MCF 10A (cell line): ENCODE measurements at regions not wholly inside any gene's neighbourhood (a gene's known extent, or its start where the extent isn't known, plus 50 kb on each side); places are given as distances from the start of the nearest gene placed in this dataset.
"Not testable (repeated sequence)": the region's sequence is repeated elsewhere in the genome, so short reads cannot be mapped to it uniquely, and the experiment has no call there.

Experiments
- BruUV-seq: library from RNA; stranded (reverse); fragments of 400-500 nt; replicated peaks from 2 replicates; lab custom pipeline; 2021; lab: Mats Ljungman, UMichigan
- CTCF ChIA-PET: fragments of 300-600 bp; sonication (Branson Sonifier 250); formaldehyde crosslinking; extraction: SDS; loops from one replicate; lab custom pipeline; 2021; ENCODE audit warnings: antibody characterized with exemption, inconsistent platforms; lab: Yijun Ruan, JAX
- POLR2A ChIA-PET: fragments of 300-600, 350-650 bp; sonication (Branson Sonifier 250); formaldehyde crosslinking; extraction: SDS; loops from one replicate; lab custom pipeline; 2020; ENCODE audit warnings: antibody characterized with exemption, inconsistent platforms; lab: Yijun Ruan, JAX
- DNase-seq: peaks from one replicate; pipeline ENCODE4 v3.0.0-alpha.2; 2018; ENCODE audit not compliant: unreplicated experiment
- H3K27ac Mint-ChIP-seq: one replicate; pipeline ENCODE4 v1.8.0; 2022; ENCODE audit warnings: mild to moderate bottlenecking, low read depth, mixed read lengths; ENCODE audit not compliant: unreplicated experiment
- H3K27me3 Mint-ChIP-seq: one replicate; pipeline ENCODE4 v1.8.0; 2022; ENCODE audit warnings: mixed read lengths; ENCODE audit not compliant: insufficient read depth, unreplicated experiment
- H3K36me3 Mint-ChIP-seq: one replicate; pipeline ENCODE4 v1.8.0; 2022; ENCODE audit warnings: mild to moderate bottlenecking, moderate library complexity, mixed read lengths; ENCODE audit not compliant: insufficient read depth, unreplicated experiment
- H3K4me1 Mint-ChIP-seq: one replicate; pipeline ENCODE4 v1.8.0; 2022; ENCODE audit warnings: mixed read lengths; ENCODE audit not compliant: insufficient read depth, unreplicated experiment
- H3K4me3 Mint-ChIP-seq: one replicate; pipeline ENCODE4 v1.8.0; 2022; ENCODE audit warnings: mild to moderate bottlenecking, moderate library complexity, mixed read lengths; ENCODE audit not compliant: unreplicated experiment
- H3K9me3 Mint-ChIP-seq: one replicate; pipeline ENCODE4 v1.8.0; 2022; ENCODE audit warnings: mixed read lengths; ENCODE audit not compliant: unreplicated experiment
- intact Hi-C: fragments of 100-400 bp; cut with micrococcal nuclease; formaldehyde crosslinking; loops from 2 replicates; pipeline ENCODE4 v1.14.1; 2022
- TF ChIP-seq, protein P1 (sequence below): fragments of 200-600 bp; IDR thresholded peaks from one replicate; pipeline ENCODE4 v1.8.0; 2022; ENCODE audit warnings: antibody characterized with exemption, mild to moderate bottlenecking; ENCODE audit not compliant: unreplicated experiment

DNA sequence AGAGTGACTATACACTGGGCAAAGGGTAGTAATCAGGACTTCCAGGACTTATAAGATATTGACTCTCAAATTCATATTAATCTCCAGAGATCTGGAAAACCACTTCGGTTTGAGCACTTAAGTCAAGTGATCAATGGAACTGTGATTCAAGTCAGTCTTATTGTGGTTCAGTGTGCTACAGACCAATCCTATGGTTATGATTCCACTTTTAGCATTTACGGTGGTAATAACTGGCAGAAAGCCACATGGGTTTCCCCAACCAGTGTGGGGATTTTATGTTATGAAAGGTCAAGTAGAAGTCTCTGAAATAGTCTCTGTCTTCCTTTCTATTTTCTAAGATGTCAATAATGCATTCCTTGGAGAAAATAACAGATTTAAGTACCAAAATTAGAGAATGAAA lies 151.3 kb upstream of the NEGR1 start:
- ChIA-PET CTCF (no interaction called here), POLR2A (no interaction called here)
- no peak overlapping the region for H3K4me3 Mint-ChIP-seq
- DNase-seq: no peak
- no peak overlapping the region for H3K27ac Mint-ChIP-seq
- TF ChIP-seq, protein P1, sequence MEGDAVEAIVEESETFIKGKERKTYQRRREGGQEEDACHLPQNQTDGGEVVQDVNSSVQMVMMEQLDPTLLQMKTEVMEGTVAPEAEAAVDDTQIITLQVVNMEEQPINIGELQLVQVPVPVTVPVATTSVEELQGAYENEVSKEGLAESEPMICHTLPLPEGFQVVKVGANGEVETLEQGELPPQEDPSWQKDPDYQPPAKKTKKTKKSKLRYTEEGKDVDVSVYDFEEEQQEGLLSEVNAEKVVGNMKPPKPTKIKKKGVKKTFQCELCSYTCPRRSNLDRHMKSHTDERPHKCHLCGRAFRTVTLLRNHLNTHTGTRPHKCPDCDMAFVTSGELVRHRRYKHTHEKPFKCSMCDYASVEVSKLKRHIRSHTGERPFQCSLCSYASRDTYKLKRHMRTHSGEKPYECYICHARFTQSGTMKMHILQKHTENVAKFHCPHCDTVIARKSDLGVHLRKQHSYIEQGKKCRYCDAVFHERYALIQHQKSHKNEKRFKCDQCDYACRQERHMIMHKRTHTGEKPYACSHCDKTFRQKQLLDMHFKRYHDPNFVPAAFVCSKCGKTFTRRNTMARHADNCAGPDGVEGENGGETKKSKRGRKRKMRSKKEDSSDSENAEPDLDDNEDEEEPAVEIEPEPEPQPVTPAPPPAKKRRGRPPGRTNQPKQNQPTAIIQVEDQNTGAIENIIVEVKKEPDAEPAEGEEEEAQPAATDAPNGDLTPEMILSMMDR: no peak
- H3K27me3 Mint-ChIP-seq: no peaks in the 10 kb centered on the region
- H3K9me3 Mint-ChIP-seq: no peaks in the 10 kb centered on the region
- peaks cover 17% of the 10 kb centered on the region for H3K4me1 Mint-ChIP-seq
- H3K36me3 Mint-ChIP-seq: peaks cover 6% of the 10 kb centered on the region
- intact Hi-C loops: no loop called here
- no TSS peak for BruUV-seq

- peaks cover 6% of the 10 kb centered on the region for H3K36me3 Mint-ChIP-seq
- TF ChIP-seq, protein P1: no peak
- no peak overlapping the region for H3K27ac Mint-ChIP-seq
- no TSS peak for BruUV-seq
- no peaks in the 10 kb centered on the region for H3K27me3 Mint-ChIP-seq
- POLR2A ChIA-PET: no interaction called here
- no peak overlapping the region for H3K4me3 Mint-ChIP-seq
- peaks cover 5% of the 10 kb centered on the region for H3K9me3 Mint-ChIP-seq
- CTCF ChIA-PET: no interaction called here
- DNase-seq: no peak
- intact Hi-C loops: no loop called here
- peaks cover 9% of the 10 kb centered on the region for H3K4me1 Mint-ChIP-seq
Measured at GRCh38 chr1:72432645-72433267, 150.4 kb upstream of the NEGR1 start.

GRCh38 chr1:72431810-72432209 lies 149.5 kb upstream of the NEGR1 start:
- no peaks in the 10 kb centered on the region for H3K27me3 Mint-ChIP-seq
- ChIA-PET POLR2A (no interaction called here), CTCF (interaction anchor here (1.0 kb wide), 1 partner anchor 44 kb away, joined by 4 read pairs; no protein-coding TSS in a partner anchor)
- H3K9me3 Mint-ChIP-seq: peaks cover 7% of the 10 kb centered on the region
- intact Hi-C loops: no loop called here
- H3K4me1 Mint-ChIP-seq: peaks cover 9% of the 10 kb centered on the region
- no peak overlapping the region for H3K27ac Mint-ChIP-seq
- DNase-seq: no peak
- H3K36me3 Mint-ChIP-seq: peaks cover 6% of the 10 kb centered on the region
- no peak overlapping the region for H3K4me3 Mint-ChIP-seq
- TF ChIP-seq, protein P1: no peak
- BruUV-seq: no TSS peak

DNA sequence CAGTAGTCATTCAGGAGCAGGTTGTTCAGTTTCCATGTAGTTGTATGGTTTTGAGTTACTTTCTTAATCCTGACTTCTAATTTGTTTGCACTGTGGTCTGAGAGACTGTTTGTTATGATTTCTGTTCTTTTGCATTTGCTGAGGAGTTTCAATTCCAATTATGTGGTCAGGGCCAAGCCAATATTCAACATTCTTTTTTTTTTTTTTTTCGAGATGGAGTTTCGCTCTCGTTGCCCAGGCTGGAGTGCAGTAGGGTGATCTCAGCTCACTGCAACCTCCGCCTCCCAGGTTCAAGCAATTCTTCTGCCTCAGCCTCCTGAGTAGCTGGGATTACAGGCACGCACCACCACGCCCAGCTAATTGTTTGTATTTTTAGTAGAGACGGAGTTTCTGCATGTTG lies 145.9 kb upstream of the NEGR1 start:
- H3K27me3 Mint-ChIP-seq, BruUV-seq, H3K27ac Mint-ChIP-seq, DNase-seq, H3K36me3 Mint-ChIP-seq, H3K4me3 Mint-ChIP-seq, H3K9me3 Mint-ChIP-seq, H3K4me1 Mint-ChIP-seq, intact Hi-C loops, CTCF ChIA-PET: not testable (repeated sequence)
- POLR2A ChIA-PET: interaction anchor here (0.7 kb wide), 1 partner anchor 306 kb away, joined by 4 read pairs; no protein-coding TSS in a partner anchor
